Fibroblast of the aortic adventitia (primary cell): ENCODE measurements at regions not wholly inside any gene's neighbourhood (a gene's known extent, or its start where the extent isn't known, plus 50 kb on each side); places are given as distances from the start of the nearest gene placed in this dataset.

Experiments
- DNase-seq: peaks from one replicate; pipeline ENCODE4 v3.0.0-alpha.2; 2010; ENCODE audit warnings: low read depth
- H3K4me3 ChIP-seq: 2 replicates; pipeline ENCODE4 v1.5.1; 2011; ENCODE audit warnings: low read depth, mild to moderate bottlenecking, control low read depth, low read length, moderate library complexity
- CTCF ChIP-seq: IDR thresholded peaks from 2 replicates; pipeline ENCODE4 v1.5.1; 2011; ENCODE audit warnings: mild to moderate bottlenecking, low read length, control low read depth, inconsistent platforms; ENCODE audit not compliant: insufficient read depth

GRCh38 chr1:185533596-185533995 is 200.6 kb upstream of the HMCN1 start:
- no peak for TF ChIP-seq CTCF
- DNase-seq, result no peak
- H3K4me3 ChIP-seq, result no peak overlapping the region

GRCh38 chr1:185532856-185533255 is 201.3 kb upstream of the HMCN1 start:
- TF ChIP-seq CTCF, result no peak
- no peak for DNase-seq
- no peak overlapping the region for H3K4me3 ChIP-seq

GRCh38 chr1:185531838-185532237 is 202.4 kb upstream of the HMCN1 start:
- DNase-seq, result no peak
- H3K4me3 ChIP-seq, result no peak overlapping the region
- TF ChIP-seq CTCF, result no peak

- H3K4me3 ChIP-seq, result no peak overlapping the region
- no peak for DNase-seq
- no peak for TF ChIP-seq CTCF
Measured at GRCh38 chr1:185530215-185530614, 204.0 kb upstream of the HMCN1 start.

GRCh38 chr1:185529673-185530072 is 204.5 kb upstream of the HMCN1 start:
- DNase-seq, result no peak
- TF ChIP-seq CTCF, result no peak
- H3K4me3 ChIP-seq, result no peak overlapping the region

- DNase-seq, result no peak
- no peak for TF ChIP-seq CTCF
- H3K4me3 ChIP-seq, result no peak overlapping the region
Measured at GRCh38 chr1:185528084-185528676, 206.0 kb upstream of the HMCN1 start.
